GM19452 (cell line): ENCODE measurements at regions not wholly inside any gene's neighbourhood (a gene's known extent, or its start where the extent isn't known, plus 50 kb on each side); places are given as distances from the start of the nearest gene placed in this dataset.

Experiments
- ATAC-seq: cut with Tn5 transposase; IDR thresholded peaks from one replicate; pipeline ENCODE4 v1.9.1; 2021; ENCODE audit not compliant: unreplicated experiment

- ATAC-seq = no peak
Observed at GRCh38 chr2:60003076-60003475, 550.4 kb downstream of the BCL11A start.

GRCh38 chr2:60002183-60002867 is 551.1 kb downstream of the BCL11A start:
- no peak for ATAC-seq

- ATAC-seq = no peak
Observed at GRCh38 chr2:60000686-60001085, 552.8 kb downstream of the BCL11A start.

- no peak for ATAC-seq
Observed at GRCh38 chr2:59998324-59998723, 555.1 kb downstream of the BCL11A start.

GRCh38 chr2:59997371-59997770 is 556.1 kb downstream of the BCL11A start:
- no peak for ATAC-seq

- no peak for ATAC-seq
Observed at GRCh38 chr2:59996855-59997254, 556.6 kb downstream of the BCL11A start.

GRCh38 chr2:59993726-59994125 is 559.7 kb downstream of the BCL11A start:
- no peak for ATAC-seq

- ATAC-seq = no peak
Observed at GRCh38 chr2:59988341-59988740, 565.1 kb downstream of the BCL11A start.

GRCh38 chr2:59986511-59986910 is 566.9 kb downstream of the BCL11A start:
- ATAC-seq = no peak

GRCh38 chr2:59985923-59986322 is 567.5 kb downstream of the BCL11A start:
- ATAC-seq = no peak

- no peak for ATAC-seq
Observed at GRCh38 chr2:59974051-59974766, 579.2 kb downstream of the BCL11A start.

- no peak for ATAC-seq
Observed at GRCh38 chr2:59969161-59969560, 584.3 kb downstream of the BCL11A start.

- ATAC-seq = no peak
Observed at GRCh38 chr2:59968441-59968840, 585.0 kb downstream of the BCL11A start.

GRCh38 chr2:59967691-59968090 is 585.8 kb downstream of the BCL11A start:
- no peak for ATAC-seq

GRCh38 chr2:59963157-59963556 is 590.3 kb downstream of the BCL11A start:
- ATAC-seq = no peak

GRCh38 chr2:59961746-59962145 is 591.7 kb downstream of the BCL11A start:
- ATAC-seq = no peak

- ATAC-seq = no peak
Observed at GRCh38 chr2:59959944-59960343, 593.5 kb downstream of the BCL11A start.

- no peak for ATAC-seq
Observed at GRCh38 chr2:59957504-59957903, 596.0 kb downstream of the BCL11A start.

GRCh38 chr2:59956981-59957380 is 596.5 kb downstream of the BCL11A start:
- no peak for ATAC-seq

- ATAC-seq = no peak
Observed at GRCh38 chr2:59947917-59948541, 605.4 kb downstream of the BCL11A start.

- ATAC-seq = no peak
Observed at GRCh38 chr2:59947209-59947608, 606.2 kb downstream of the BCL11A start.

GRCh38 chr2:59939236-59939635 is 614.2 kb downstream of the BCL11A start:
- ATAC-seq = no peak
